ENCODE measurements at regions not wholly inside any gene's neighbourhood (a gene's known extent, or its start where the extent isn't known, plus 50 kb on each side); places are given as distances from the start of the nearest gene placed in this dataset.

DNA sequence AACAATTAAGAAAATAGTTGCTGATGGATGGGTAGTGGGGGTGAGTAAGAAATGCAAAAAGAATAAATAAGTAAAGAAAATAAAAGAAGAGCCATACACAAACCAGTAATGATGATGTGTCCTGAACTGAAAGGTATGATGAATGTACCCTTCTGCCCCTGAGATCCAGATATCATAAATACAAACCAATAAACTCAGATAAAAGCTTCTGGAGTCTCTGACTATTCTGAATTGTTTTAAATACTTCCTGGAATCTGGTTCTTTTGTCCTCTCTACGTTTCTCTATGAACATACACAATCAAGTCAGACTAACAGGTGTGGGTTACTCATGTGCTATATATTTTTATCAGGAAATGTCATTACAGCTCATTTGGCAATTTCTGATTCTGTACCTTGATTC, 153.4 kb downstream of the PPP1R2C start:
- H3K4me1 ChIP-seq (ENCODE audit: control insufficient read depth, insufficient read depth, low read length): no peaks in the 10 kb centered on the region
- no peaks in the 10 kb centered on the region for H3K9me3 ChIP-seq (ENCODE audit: control insufficient read depth, insufficient read depth, low read length)
- no peaks in the 10 kb centered on the region; the same call in 1 of the 2 replicates for H3K27me3 ChIP-seq (ENCODE audit: control insufficient read depth, insufficient read depth, low read length)
- H3K27ac ChIP-seq (ENCODE audit: low read depth, low read length): no peak overlapping the region
- no peak overlapping the region for H3K4me3 ChIP-seq (ENCODE audit: low read depth, low read length)
- H3K36me3 ChIP-seq (ENCODE audit: control insufficient read depth, insufficient read depth, low read length): no peaks in the 10 kb centered on the region
- no peak overlapping the region for H3K9ac ChIP-seq (ENCODE audit: low read depth, low read length)

DNA sequence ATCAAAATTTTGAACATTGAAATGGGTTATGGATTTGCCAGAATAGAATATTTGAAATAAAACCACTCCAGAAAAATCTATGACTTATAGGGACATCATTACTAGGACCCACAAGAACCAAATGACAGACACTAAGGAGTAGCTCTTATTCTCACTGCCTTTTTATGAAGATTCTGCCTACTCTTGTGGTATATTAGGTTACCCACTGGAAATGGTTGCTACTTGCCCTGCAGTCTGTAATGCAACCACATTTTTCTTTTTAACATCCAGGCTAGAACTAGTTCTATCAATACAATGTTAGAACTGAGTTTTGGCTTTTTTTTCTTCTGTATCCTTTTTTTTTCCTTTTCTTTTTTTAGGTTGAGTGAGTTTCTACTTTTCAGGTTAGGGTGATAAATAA, 158.9 kb downstream of the PPP1R2C start:
- Histone ChIP-seq H3K27ac (ENCODE audit: low read depth, low read length) (no peak overlapping the region), H3K9ac (ENCODE audit: low read depth, low read length) (no peak overlapping the region), H3K27me3 (ENCODE audit: control insufficient read depth, insufficient read depth, low read length) (no peaks in the 10 kb centered on the region; the same call in 1 of the 2 replicates), H3K4me3 (ENCODE audit: low read depth, low read length) (no peak overlapping the region), H3K36me3 (ENCODE audit: control insufficient read depth, insufficient read depth, low read length) (no peaks in the 10 kb centered on the region), H3K4me1 (ENCODE audit: control insufficient read depth, insufficient read depth, low read length) (peaks cover 4% of the 10 kb centered on the region; the same call in 1 of the 2 replicates), H3K9me3 (ENCODE audit: control insufficient read depth, insufficient read depth, low read length) (peaks cover 4% of the 10 kb centered on the region; the same call in 1 of the 2 replicates)

DNA sequence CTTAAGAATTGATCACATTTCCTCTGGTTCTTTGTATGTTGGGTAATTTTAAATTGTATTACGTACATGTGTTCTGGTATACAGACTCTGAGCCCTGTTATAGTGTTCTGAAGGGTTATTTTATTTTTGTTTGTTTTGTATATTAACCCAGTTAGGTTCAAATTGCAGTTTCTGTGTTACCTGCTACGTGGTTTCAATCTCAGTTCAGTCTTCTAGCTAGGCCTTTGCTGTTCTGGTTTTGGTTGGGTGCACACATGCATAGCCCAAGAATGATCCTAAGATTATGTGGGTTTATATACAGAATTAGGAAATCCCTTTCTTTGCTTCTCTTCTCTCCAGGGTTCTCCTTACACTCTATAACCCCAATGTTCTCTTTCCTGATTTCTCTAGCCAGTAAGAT, 161.0 kb downstream of the PPP1R2C start:
- H3K36me3 ChIP-seq (ENCODE audit: control insufficient read depth, insufficient read depth, low read length): no peaks in the 10 kb centered on the region
- no peak overlapping the region for H3K4me3 ChIP-seq (ENCODE audit: low read depth, low read length)
- H3K27ac ChIP-seq (ENCODE audit: low read depth, low read length): no peak overlapping the region
- H3K4me1 ChIP-seq (ENCODE audit: control insufficient read depth, insufficient read depth, low read length): peaks cover 7% of the 10 kb centered on the region
- H3K27me3 ChIP-seq (ENCODE audit: control insufficient read depth, insufficient read depth, low read length): no peaks in the 10 kb centered on the region; the same call in 1 of the 2 replicates
- H3K9ac ChIP-seq (ENCODE audit: low read depth, low read length): no peak overlapping the region
- peaks cover 4% of the 10 kb centered on the region; the same call in 1 of the 2 replicates for H3K9me3 ChIP-seq (ENCODE audit: control insufficient read depth, insufficient read depth, low read length)

DNA sequence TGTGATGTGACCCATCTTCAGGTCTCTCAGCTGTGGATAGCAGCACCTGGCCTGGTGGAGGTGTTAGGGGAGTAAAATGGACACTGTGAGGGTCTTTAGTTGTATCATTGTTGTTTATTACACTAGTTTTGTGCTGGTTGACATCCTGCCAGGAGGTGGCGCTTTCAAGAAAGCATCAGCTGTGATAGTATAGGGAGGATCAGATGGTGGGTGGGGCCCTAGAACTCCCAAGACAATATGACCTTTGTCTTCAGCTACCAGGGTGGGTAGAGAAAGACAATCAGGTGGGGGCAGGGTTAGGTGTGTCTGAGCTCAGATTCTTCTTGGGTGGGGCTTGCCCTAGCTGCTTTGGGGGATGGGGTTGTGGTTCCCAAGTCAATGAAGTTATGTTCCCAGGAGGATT, 162.8 kb downstream of the PPP1R2C start:
- Histone ChIP-seq H3K4me1 (ENCODE audit: control insufficient read depth, insufficient read depth, low read length) (peaks cover 7% of the 10 kb centered on the region), H3K36me3 (ENCODE audit: control insufficient read depth, insufficient read depth, low read length) (no peaks in the 10 kb centered on the region), H3K4me3 (ENCODE audit: low read depth, low read length) (no peak overlapping the region), H3K9ac (ENCODE audit: low read depth, low read length) (no peak overlapping the region), H3K27ac (ENCODE audit: low read depth, low read length) (peak overlapping the region; percentile 69), H3K27me3 (ENCODE audit: control insufficient read depth, insufficient read depth, low read length) (no peaks in the 10 kb centered on the region; the same call in 1 of the 2 replicates), H3K9me3 (ENCODE audit: control insufficient read depth, insufficient read depth, low read length) (peaks cover 4% of the 10 kb centered on the region; the same call in 1 of the 2 replicates)

DNA sequence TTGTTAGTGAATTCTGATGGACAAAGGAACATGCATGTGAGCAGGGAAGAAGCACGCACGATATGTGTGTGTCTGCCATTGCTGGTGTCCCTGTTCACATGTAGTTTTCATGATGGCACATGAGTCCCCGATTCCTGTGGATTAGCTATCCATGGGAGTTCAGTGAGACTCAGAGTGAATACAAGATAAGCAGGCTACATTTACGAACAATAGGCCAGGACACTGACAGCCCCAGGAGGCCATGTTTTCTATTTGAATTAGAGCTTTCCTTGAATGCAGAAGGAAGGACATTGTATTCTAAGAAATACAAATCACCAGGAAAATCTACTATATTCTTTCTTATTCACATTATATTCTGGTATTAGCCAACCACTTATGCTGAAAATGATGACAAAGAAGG, 171.4 kb downstream of the PPP1R2C start:
- Histone ChIP-seq H3K9me3 (ENCODE audit: control insufficient read depth, insufficient read depth, low read length) (no peaks in the 10 kb centered on the region), H3K27me3 (ENCODE audit: control insufficient read depth, insufficient read depth, low read length) (no peaks in the 10 kb centered on the region), H3K4me3 (ENCODE audit: low read depth, low read length) (no peak overlapping the region), H3K36me3 (ENCODE audit: control insufficient read depth, insufficient read depth, low read length) (no peaks in the 10 kb centered on the region), H3K9ac (ENCODE audit: low read depth, low read length) (no peak overlapping the region), H3K4me1 (ENCODE audit: control insufficient read depth, insufficient read depth, low read length) (peaks cover 13% of the 10 kb centered on the region; the same call in 1 of the 2 replicates), H3K27ac (ENCODE audit: low read depth, low read length) (no peak overlapping the region)

DNA sequence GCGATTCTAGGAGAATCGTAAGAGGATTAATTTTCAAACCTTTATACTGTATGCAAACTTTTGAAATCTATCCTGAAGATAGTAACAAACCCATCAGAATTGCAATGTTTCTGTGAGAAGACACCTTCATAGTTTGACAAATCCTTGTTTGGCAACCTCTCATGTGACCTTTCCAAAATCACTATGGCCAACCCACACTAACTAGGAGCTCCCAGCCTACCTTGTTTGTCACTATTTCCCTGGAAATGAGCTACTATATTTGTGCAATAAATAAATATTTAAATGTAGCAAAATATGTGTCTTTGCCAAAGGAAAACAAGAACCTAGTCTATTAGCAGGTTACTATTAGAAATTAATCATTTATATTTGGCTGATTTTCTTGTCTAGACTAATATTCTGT, 173.7 kb downstream of the PPP1R2C start:
- Histone ChIP-seq H3K27ac (ENCODE audit: low read depth, low read length) (no peak overlapping the region), H3K4me1 (ENCODE audit: control insufficient read depth, insufficient read depth, low read length) (peaks cover 13% of the 10 kb centered on the region; the same call in 1 of the 2 replicates), H3K4me3 (ENCODE audit: low read depth, low read length) (no peak overlapping the region), H3K27me3 (ENCODE audit: control insufficient read depth, insufficient read depth, low read length) (no peaks in the 10 kb centered on the region), H3K9me3 (ENCODE audit: control insufficient read depth, insufficient read depth, low read length) (no peaks in the 10 kb centered on the region), H3K36me3 (ENCODE audit: control insufficient read depth, insufficient read depth, low read length) (no peaks in the 10 kb centered on the region), H3K9ac (ENCODE audit: low read depth, low read length) (no peak overlapping the region)

DNA sequence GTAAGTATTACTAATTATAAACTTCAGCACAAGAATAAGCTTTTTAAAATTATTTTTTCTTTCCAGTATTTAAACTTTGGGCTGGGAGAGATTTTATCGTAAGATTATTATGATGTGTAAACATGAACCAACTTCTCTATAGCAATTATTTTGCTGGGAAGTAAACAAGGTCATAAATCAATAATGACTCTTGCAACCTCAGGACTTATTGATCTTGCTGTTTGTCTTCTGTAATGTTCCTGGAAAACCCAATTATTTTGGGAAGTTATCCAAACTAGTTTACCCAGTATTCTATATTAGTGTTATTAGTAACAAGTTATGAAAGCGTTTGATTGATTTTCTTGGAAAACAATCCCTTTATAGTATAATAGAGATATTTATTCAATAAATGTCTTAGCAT, 174.9 kb downstream of the PPP1R2C start:
- no peaks in the 10 kb centered on the region for H3K36me3 ChIP-seq (ENCODE audit: control insufficient read depth, insufficient read depth, low read length)

DNA sequence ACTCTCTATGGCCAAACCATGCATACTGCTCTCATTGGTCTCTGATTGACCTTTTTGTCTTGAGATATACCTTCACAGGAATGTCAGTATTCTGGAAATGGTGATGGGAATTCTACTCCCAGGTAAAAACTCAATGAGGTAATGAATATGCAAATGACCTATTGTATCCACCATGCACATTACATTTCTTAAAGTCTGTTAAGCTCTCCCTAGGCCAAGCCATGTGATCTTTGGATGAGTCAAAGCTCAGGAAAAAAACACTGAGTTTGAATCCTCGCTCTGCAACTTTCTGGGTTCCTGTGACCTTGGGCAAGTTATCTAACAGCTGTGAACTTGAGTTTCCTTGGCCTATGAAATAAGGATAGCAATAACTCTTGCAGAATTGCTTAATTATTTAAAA, 175.4 kb downstream of the PPP1R2C start:
- H3K9me3 ChIP-seq (ENCODE audit: control insufficient read depth, insufficient read depth, low read length): no peaks in the 10 kb centered on the region
- H3K9ac ChIP-seq (ENCODE audit: low read depth, low read length): no peak overlapping the region
- H3K4me3 ChIP-seq (ENCODE audit: low read depth, low read length): no peak overlapping the region
- no peaks in the 10 kb centered on the region for H3K36me3 ChIP-seq (ENCODE audit: control insufficient read depth, insufficient read depth, low read length)
- no peaks in the 10 kb centered on the region for H3K27me3 ChIP-seq (ENCODE audit: control insufficient read depth, insufficient read depth, low read length)
- peak overlapping the region; percentile 0 for H3K27ac ChIP-seq (ENCODE audit: low read depth, low read length)
- H3K4me1 ChIP-seq (ENCODE audit: control insufficient read depth, insufficient read depth, low read length): peaks cover 13% of the 10 kb centered on the region; the same call in 1 of the 2 replicates

More for the DNA sequence above, 174.9 kb downstream of the PPP1R2C start:
- Histone ChIP-seq H3K4me3 (ENCODE audit: low read depth, low read length) (no peak overlapping the region), H3K4me1 (ENCODE audit: control insufficient read depth, insufficient read depth, low read length) (peaks cover 13% of the 10 kb centered on the region; the same call in 1 of the 2 replicates), H3K9me3 (ENCODE audit: control insufficient read depth, insufficient read depth, low read length) (no peaks in the 10 kb centered on the region), H3K27ac (ENCODE audit: low read depth, low read length) (no peak overlapping the region), H3K9ac (ENCODE audit: low read depth, low read length) (no peak overlapping the region), H3K27me3 (ENCODE audit: control insufficient read depth, insufficient read depth, low read length) (no peaks in the 10 kb centered on the region)

DNA sequence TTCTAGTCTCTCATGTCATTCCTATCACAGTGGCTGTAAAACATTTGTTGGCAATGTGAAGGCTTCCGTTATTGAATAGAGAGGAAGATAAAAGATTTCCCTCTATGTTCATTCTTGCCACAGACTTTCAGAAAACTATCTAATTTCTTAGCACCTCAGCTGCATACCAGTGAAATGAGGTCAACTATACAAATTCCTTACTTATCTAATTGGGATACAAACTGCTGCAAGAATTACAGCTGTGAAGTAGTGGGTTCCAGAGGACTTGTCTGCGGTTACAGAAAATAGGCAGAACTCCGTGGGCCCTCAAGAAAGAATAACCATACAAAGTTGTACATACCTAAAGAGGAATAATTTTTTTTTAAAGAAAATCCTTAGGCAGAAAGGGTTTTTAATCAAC, 175.8 kb downstream of the PPP1R2C start:
- Histone ChIP-seq H3K36me3 (ENCODE audit: control insufficient read depth, insufficient read depth, low read length) (no peaks in the 10 kb centered on the region), H3K4me3 (ENCODE audit: low read depth, low read length) (no peak overlapping the region), H3K27me3 (ENCODE audit: control insufficient read depth, insufficient read depth, low read length) (no peaks in the 10 kb centered on the region), H3K9me3 (ENCODE audit: control insufficient read depth, insufficient read depth, low read length) (no peaks in the 10 kb centered on the region), H3K9ac (ENCODE audit: low read depth, low read length) (no peak overlapping the region), H3K4me1 (ENCODE audit: control insufficient read depth, insufficient read depth, low read length) (peaks cover 13% of the 10 kb centered on the region; the same call in 1 of the 2 replicates), H3K27ac (ENCODE audit: low read depth, low read length) (peak overlapping the region; percentile 0)

DNA sequence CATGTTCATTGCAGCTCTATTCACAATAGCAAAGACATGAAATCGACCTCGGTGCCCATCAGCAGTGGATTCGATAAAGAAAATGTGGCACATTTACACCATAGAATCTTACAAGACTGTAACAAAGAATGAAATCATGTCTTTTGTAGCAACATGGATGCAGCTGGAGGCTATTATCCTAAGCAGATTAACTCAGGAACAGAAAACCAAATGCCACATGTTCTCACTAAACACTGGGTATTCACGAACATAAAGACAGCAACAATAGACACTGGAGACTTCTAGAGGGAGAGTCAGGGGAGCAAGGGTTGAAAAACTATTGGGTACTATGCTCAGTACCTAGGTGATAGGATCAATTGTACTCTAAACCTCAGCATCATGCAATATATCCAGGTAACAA, 180.5 kb downstream of the PPP1R2C start:
- Histone ChIP-seq H3K9me3 (ENCODE audit: control insufficient read depth, insufficient read depth, low read length) (no peaks in the 10 kb centered on the region), H3K36me3 (ENCODE audit: control insufficient read depth, insufficient read depth, low read length) (no peaks in the 10 kb centered on the region), H3K27ac (ENCODE audit: low read depth, low read length) (no peak overlapping the region), H3K4me1 (ENCODE audit: control insufficient read depth, insufficient read depth, low read length) (0 out of 2 replicates have a peak, but pooled peaks cover 3% of the 10 kb centered on the region), H3K4me3 (ENCODE audit: low read depth, low read length) (no peak overlapping the region), H3K27me3 (ENCODE audit: control insufficient read depth, insufficient read depth, low read length) (no peaks in the 10 kb centered on the region), H3K9ac (ENCODE audit: low read depth, low read length) (no peak overlapping the region)

DNA sequence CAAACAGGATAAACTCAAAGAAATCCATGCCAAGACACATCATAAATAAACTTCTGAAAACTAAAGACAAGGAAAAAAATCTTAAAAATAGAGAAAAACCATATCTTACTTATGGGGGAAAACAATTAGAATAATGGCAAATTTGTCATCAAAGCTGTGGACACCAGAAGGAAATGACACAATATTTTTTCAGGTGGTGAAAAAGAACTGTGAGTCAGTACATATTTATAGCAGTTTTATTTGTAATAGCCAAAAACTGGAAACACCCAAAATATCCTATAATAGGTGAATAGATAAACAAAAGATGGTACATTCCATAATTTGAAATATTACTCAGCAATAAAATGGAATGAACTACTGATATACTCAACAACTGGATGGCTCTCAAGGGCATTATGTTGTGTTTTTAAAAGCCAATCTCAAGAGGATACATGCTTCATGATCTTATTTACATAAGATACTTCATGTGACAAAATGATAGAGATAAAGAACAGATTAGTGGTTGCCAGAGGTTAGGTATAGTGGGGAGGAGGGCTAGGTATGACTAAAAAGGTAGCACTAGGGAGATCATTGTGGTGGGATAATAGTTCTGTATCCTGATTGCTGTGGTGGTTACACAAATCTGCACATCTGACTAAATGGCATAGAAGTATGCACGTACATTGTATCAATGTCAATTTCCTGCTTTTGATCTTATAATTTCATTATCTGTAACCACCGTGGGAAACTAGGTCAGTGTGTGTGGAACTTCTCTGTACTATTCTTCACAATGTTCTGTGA, 191.9 kb downstream of the PPP1R2C start:
- Histone ChIP-seq H3K27ac (ENCODE audit: low read depth, low read length) (no peak overlapping the region), H3K4me1 (ENCODE audit: control insufficient read depth, insufficient read depth, low read length) (no peaks in the 10 kb centered on the region), H3K9me3 (ENCODE audit: control insufficient read depth, insufficient read depth, low read length) (peaks cover 16% of the 10 kb centered on the region), H3K9ac (ENCODE audit: low read depth, low read length) (no peak overlapping the region), H3K36me3 (ENCODE audit: control insufficient read depth, insufficient read depth, low read length) (no peaks in the 10 kb centered on the region), H3K27me3 (ENCODE audit: control insufficient read depth, insufficient read depth, low read length) (no peaks in the 10 kb centered on the region; the same call in 1 of the 2 replicates), H3K4me3 (ENCODE audit: low read depth, low read length) (no peak overlapping the region)
